ENCODE measurements at regions not wholly inside any gene's neighbourhood (a gene's known extent, or its start where the extent isn't known, plus 50 kb on each side); places are given as distances from the start of the nearest gene placed in this dataset.

DNA sequence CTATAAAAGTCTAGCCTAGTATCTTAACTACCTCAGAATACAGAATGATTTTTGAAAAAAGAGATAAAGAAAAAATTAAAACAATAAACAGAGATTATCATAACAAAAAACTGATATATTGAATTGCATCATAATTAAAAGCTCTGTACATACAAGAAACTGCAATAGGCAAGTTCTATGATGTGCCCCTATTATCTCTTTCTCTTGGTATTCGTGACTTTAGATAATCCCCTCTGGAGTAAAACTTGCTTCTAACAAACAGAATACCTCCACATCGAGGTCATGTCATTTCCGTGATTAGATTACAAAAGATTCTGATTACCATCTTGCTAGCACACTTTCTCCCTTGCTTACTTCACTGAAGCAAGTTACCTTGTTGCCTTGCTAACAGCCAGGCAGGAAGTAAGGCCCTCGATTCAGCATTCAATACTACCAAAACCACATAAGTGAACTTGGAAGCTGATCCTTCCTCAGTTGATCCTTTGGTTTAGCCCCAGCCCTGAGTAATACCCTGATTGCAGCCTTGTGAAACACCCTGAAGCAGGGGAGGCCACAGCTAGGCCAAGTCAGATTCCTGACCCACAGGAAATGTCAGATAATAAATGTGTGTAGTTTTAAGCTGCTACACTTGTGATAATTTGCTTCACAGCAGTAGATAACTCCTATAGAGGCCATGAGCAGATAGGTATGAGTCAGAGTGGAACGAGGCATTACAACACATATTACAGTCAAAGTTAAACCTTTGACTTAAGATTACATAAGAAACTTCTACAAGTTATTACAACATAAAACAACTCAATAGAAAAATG is 53.7 kb upstream of the TMX4 start:
- Histone ChIP-seq H3K4me3 (ENCODE audit: severe bottlenecking) (no peak overlapping the region), H3K36me3 (ENCODE audit: low read depth) (no peaks in the 10 kb centered on the region), H3K27ac (ENCODE audit: poor library complexity, severe bottlenecking) (peak overlapping the region; percentile 56), H3K9me3 (ENCODE audit: severe bottlenecking) (no peaks in the 10 kb centered on the region), H3K4me1 (ENCODE audit: insufficient read depth, poor library complexity, severe bottlenecking) (peaks cover 14% of the 10 kb centered on the region), H3K27me3 (ENCODE audit: insufficient read depth, poor library complexity, severe bottlenecking) (no peaks in the 10 kb centered on the region)
- TF ChIP-seq, protein P1, sequence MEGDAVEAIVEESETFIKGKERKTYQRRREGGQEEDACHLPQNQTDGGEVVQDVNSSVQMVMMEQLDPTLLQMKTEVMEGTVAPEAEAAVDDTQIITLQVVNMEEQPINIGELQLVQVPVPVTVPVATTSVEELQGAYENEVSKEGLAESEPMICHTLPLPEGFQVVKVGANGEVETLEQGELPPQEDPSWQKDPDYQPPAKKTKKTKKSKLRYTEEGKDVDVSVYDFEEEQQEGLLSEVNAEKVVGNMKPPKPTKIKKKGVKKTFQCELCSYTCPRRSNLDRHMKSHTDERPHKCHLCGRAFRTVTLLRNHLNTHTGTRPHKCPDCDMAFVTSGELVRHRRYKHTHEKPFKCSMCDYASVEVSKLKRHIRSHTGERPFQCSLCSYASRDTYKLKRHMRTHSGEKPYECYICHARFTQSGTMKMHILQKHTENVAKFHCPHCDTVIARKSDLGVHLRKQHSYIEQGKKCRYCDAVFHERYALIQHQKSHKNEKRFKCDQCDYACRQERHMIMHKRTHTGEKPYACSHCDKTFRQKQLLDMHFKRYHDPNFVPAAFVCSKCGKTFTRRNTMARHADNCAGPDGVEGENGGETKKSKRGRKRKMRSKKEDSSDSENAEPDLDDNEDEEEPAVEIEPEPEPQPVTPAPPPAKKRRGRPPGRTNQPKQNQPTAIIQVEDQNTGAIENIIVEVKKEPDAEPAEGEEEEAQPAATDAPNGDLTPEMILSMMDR (IDR thresholded peaks at IDR 0.05; ENCODE audit: poor library complexity, severe bottlenecking): no peak
- ATAC-seq (ENCODE audit: low read depth): peak; percentile 95
- DNase-seq (ENCODE audit: low spot score): peak; percentile 55

DNA sequence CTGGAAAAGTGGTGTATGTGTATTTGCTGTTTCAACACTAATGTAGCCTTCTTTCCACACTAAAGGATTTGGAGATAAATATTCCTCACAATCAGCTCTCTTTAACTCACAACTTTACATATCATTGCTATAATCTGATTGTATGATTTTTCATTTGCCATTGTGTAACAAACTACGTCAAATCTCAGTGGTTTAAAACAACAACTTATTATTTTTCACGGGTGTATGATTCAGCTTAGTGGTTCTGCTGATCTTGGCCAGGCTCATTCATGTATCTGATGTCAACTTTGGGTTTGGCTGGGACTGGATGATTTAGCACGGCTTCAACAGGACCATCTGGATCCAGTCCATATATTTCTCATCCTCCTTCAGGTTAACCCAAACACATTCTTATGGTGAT is 55.4 kb upstream of the TMX4 start:
- no peaks in the 10 kb centered on the region; the same call in 1 of the 2 replicates for H3K36me3 ChIP-seq (ENCODE audit: low read depth)
- DNase-seq (ENCODE audit: low spot score) (no peak), ATAC-seq (ENCODE audit: low read depth) (no peak)
- H3K9me3 ChIP-seq (ENCODE audit: severe bottlenecking): no peaks in the 10 kb centered on the region
- H3K27me3 ChIP-seq (ENCODE audit: insufficient read depth, poor library complexity, severe bottlenecking): no peaks in the 10 kb centered on the region
- H3K4me1 ChIP-seq (ENCODE audit: insufficient read depth, poor library complexity, severe bottlenecking): peaks cover 14% of the 10 kb centered on the region
- no peak overlapping the region for H3K27ac ChIP-seq (ENCODE audit: poor library complexity, severe bottlenecking)
- TF ChIP-seq, protein P1 (IDR thresholded peaks at IDR 0.05; ENCODE audit: poor library complexity, severe bottlenecking): no peak
- no peak overlapping the region for H3K4me3 ChIP-seq (ENCODE audit: severe bottlenecking)

DNA sequence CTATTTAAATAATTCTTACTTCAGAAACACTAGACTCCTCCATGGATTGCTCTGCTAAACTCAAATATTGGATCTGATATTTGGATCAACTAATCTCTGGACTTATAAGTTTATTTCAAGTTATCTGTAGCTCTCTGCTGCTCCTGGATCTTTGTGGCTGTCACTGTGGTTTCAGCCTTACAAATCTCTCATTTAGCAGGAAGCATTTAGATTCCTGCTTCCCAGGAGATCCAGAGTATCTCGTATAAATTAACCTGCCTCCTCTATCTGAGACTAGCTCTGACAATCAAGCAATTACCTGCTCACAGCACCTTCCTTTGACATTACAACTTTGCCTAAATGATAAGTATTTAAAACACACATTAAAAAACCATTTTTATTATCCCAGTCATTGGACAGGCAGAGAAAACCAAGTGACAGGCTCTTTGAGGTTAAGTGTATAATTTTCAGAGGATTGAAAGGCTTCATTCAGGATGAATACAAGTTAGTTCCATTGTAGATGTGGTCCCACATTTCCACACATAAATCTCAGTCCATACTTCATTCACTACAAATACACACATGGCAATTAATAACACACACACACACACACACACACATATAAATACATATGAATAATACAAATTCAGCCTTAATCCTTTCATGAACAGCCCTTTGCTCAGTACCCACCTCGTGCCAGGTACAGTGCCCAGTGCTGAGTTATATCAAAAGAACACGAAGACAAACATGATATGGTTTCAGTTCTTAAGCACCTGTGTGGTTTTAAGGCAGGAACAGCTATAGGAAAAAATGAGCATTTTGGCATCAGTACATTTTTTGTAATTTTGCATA is 55.5 kb upstream of the PLCB1 start:
- no peak overlapping the region for H3K27ac ChIP-seq (ENCODE audit: poor library complexity, severe bottlenecking)
- no peaks in the 10 kb centered on the region for H3K27me3 ChIP-seq (ENCODE audit: insufficient read depth, poor library complexity, severe bottlenecking)
- no peak for DNase-seq (ENCODE audit: low spot score)
- peaks cover 14% of the 10 kb centered on the region for H3K4me1 ChIP-seq (ENCODE audit: insufficient read depth, poor library complexity, severe bottlenecking)
- TF ChIP-seq, protein P1 (IDR thresholded peaks at IDR 0.05; ENCODE audit: poor library complexity, severe bottlenecking): no peak
- H3K36me3 ChIP-seq (ENCODE audit: low read depth): no peaks in the 10 kb centered on the region; the same call in 1 of the 2 replicates
- no peaks in the 10 kb centered on the region for H3K9me3 ChIP-seq (ENCODE audit: severe bottlenecking)
- H3K4me3 ChIP-seq (ENCODE audit: severe bottlenecking): no peak overlapping the region
- no peak for ATAC-seq (ENCODE audit: low read depth)

DNA sequence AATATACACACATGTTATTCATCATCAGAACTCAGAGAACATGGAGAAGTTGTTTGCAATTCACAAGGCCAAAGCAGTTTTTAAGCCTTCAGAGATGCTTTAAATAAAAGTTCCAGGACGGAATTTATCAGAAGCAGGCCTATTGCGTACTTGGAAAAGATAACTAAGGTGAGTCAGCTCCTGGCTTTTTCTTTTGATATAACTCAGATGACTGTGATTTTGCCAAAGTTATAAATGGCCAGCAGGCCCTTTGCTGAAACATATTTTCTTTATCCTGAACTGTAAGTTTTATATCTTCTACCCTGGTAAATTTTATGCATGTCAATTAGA is 55.0 kb upstream of the PLCB1 start:
- H3K4me1 ChIP-seq (ENCODE audit: insufficient read depth, poor library complexity, severe bottlenecking): peaks cover 14% of the 10 kb centered on the region
- H3K9me3 ChIP-seq (ENCODE audit: severe bottlenecking): no peaks in the 10 kb centered on the region
- no peaks in the 10 kb centered on the region for H3K27me3 ChIP-seq (ENCODE audit: insufficient read depth, poor library complexity, severe bottlenecking)
- no peak overlapping the region for H3K4me3 ChIP-seq (ENCODE audit: severe bottlenecking)
- H3K36me3 ChIP-seq (ENCODE audit: low read depth): no peaks in the 10 kb centered on the region; the same call in 1 of the 2 replicates
- TF ChIP-seq, protein P1 (IDR thresholded peaks at IDR 0.05; ENCODE audit: poor library complexity, severe bottlenecking): no peak
- ATAC-seq (ENCODE audit: low read depth) (no peak), DNase-seq (ENCODE audit: low spot score) (no peak)
- H3K27ac ChIP-seq (ENCODE audit: poor library complexity, severe bottlenecking): no peak overlapping the region
